Colonic mucosa (tissue), 4 donors: ENCODE measurements at regions not wholly inside any gene's neighbourhood (a gene's known extent, or its start where the extent isn't known, plus 50 kb on each side); places are given as distances from the start of the nearest gene placed in this dataset.

Experiments
- DNase-seq: peaks from one replicate; pipeline ENCODE4 v3.0.0-alpha.2; 2020
- H3K27ac ChIP-seq: fragments of 200-600 bp; one replicate; pipeline ENCODE4 v1.8.0; 2021
- H3K27me3 ChIP-seq: fragments of 200-600 bp; one replicate; pipeline ENCODE4 v1.8.0; 2021
- H3K36me3 ChIP-seq: fragments of 200-600 bp; one replicate; pipeline ENCODE4 v1.8.0; 2021
- H3K4me1 ChIP-seq: fragments of 200-600 bp; one replicate; pipeline ENCODE4 v1.8.0; 2021; ENCODE audit warnings: mild to moderate bottlenecking
- H3K4me3 ChIP-seq: fragments of 200-600 bp; one replicate; pipeline ENCODE4 v1.8.0; 2021
- H3K9ac ChIP-seq, 2 donors: one replicate each; pipeline ENCODE4 v1.7.0; 2013; ENCODE audit warnings: control low read depth in 2 of 2, low read depth in 2 of 2, low read length in 2 of 2
- H3K9me3 ChIP-seq: fragments of 200-600 bp; one replicate; pipeline ENCODE4 v1.8.0; 2021
- CTCF ChIP-seq: fragments of 200-600 bp; IDR thresholded peaks from one replicate; pipeline ENCODE4 v1.8.0; 2022; ENCODE audit warnings: antibody characterized with exemption, mild to moderate bottlenecking
- intact Hi-C: fragments of 100-400 bp; cut with DNase I; formaldehyde crosslinking; loops from one replicate; pipeline ENCODE4 v1.14.1; 2022
- donor health status: healthy.
- donor health status: DM: no; HTN: no; CAD: no.
- donor health status: DM: no; HTN: no; CAD: no.

GRCh38 chr5:89991592-89991991 lies 418.0 kb downstream of the CETN3 start:
- no peak for TF ChIP-seq CTCF
- no peaks in the 10 kb centered on the region for H3K4me1 ChIP-seq
- H3K27me3 ChIP-seq: no peaks in the 10 kb centered on the region
- no peaks in the 10 kb centered on the region for H3K36me3 ChIP-seq
- no peaks in the 10 kb centered on the region for H3K9me3 ChIP-seq
- no peak overlapping the region for H3K4me3 ChIP-seq
- intact Hi-C loops: no loop called here
- no peak for DNase-seq
- no peak overlapping the region for H3K9ac ChIP-seq
- no peak overlapping the region for H3K27ac ChIP-seq

GRCh38 chr5:89989776-89990175 lies 419.8 kb downstream of the CETN3 start:
- H3K9ac ChIP-seq: no peak overlapping the region
- no peaks in the 10 kb centered on the region for H3K27me3 ChIP-seq
- TF ChIP-seq CTCF: no peak
- H3K36me3 ChIP-seq: no peaks in the 10 kb centered on the region
- no peaks in the 10 kb centered on the region for H3K9me3 ChIP-seq
- no peaks in the 10 kb centered on the region for H3K4me1 ChIP-seq
- no peak overlapping the region for H3K4me3 ChIP-seq
- intact Hi-C loops: no loop called here
- DNase-seq: no peak
- H3K27ac ChIP-seq: no peak overlapping the region

GRCh38 chr5:89988998-89989655 lies 420.4 kb downstream of the CETN3 start:
- intact Hi-C loops: no loop called here

GRCh38 chr5:89988129-89988810 lies 421.3 kb downstream of the CETN3 start:
- Histone ChIP-seq H3K4me3 (no peak overlapping the region), H3K9ac (no peak overlapping the region), H3K36me3 (no peaks in the 10 kb centered on the region), H3K27ac (no peak overlapping the region), H3K9me3 (no peaks in the 10 kb centered on the region), H3K4me1 (no peaks in the 10 kb centered on the region), H3K27me3 (no peaks in the 10 kb centered on the region)
- no peak for TF ChIP-seq CTCF
- DNase-seq: no peak
- intact Hi-C loops: no loop called here

More at GRCh38 chr5:89988998-89989655, 420.4 kb downstream of the CETN3 start:
- no peak overlapping the region for H3K4me3 ChIP-seq
- H3K4me1 ChIP-seq: no peaks in the 10 kb centered on the region
- no peaks in the 10 kb centered on the region for H3K9me3 ChIP-seq
- H3K9ac ChIP-seq: no peak overlapping the region
- no peaks in the 10 kb centered on the region for H3K27me3 ChIP-seq
- H3K36me3 ChIP-seq: no peaks in the 10 kb centered on the region
- TF ChIP-seq CTCF: no peak
- no peak for DNase-seq
- H3K27ac ChIP-seq: no peak overlapping the region

GRCh38 chr5:89983216-89983615 lies 426.3 kb downstream of the CETN3 start:
- TF ChIP-seq CTCF: no peak
- Histone ChIP-seq H3K27me3 (no peaks in the 10 kb centered on the region), H3K4me1 (no peaks in the 10 kb centered on the region), H3K27ac (no peak overlapping the region), H3K36me3 (no peaks in the 10 kb centered on the region), H3K4me3 (no peak overlapping the region), H3K9ac (no peak overlapping the region), H3K9me3 (no peaks in the 10 kb centered on the region)
- DNase-seq: no peak
- intact Hi-C loops: no loop called here
